Nephron (organoid): ENCODE measurements at regions not wholly inside any gene's neighbourhood (a gene's known extent, or its start where the extent isn't known, plus 50 kb on each side); places are given as distances from the start of the nearest gene placed in this dataset.
"Not testable (repeated sequence)": the region's sequence is repeated elsewhere in the genome, so short reads cannot be mapped to it uniquely, and the experiment has no call there.

Source experiments
- H3K27ac Mint-ChIP-seq, 3 experiments: 2 replicates each; pipeline ENCODE4 v1.8.0; 2020; ENCODE audit warnings: mixed read lengths in 3 of 3, mild to moderate bottlenecking in 2 of 3, moderate library complexity in 1 of 3
- H3K27me3 Mint-ChIP-seq: 2 replicates; pipeline ENCODE4 v1.8.0; 2021; ENCODE audit warnings: low read depth, mild to moderate bottlenecking, moderate library complexity, mixed read lengths
- H3K36me3 Mint-ChIP-seq: 2 replicates; pipeline ENCODE4 v1.8.0; 2020; ENCODE audit warnings: low read depth, mixed read lengths
- H3K4me1 Mint-ChIP-seq: 2 replicates; pipeline ENCODE4 v1.8.0; 2020; ENCODE audit warnings: mixed read lengths
- H3K4me3 Mint-ChIP-seq, 3 experiments: 2 replicates each; pipeline ENCODE4 v1.8.0; 2020; ENCODE audit warnings: mild to moderate bottlenecking in 3 of 3, mixed read lengths in 3 of 3, moderate library complexity in 2 of 3
- H3K9me3 Mint-ChIP-seq: 2 replicates; pipeline ENCODE4 v1.8.0; 2020; ENCODE audit warnings: mixed read lengths
- CTCF ChIP-seq, 3 experiments: fragments of 200-600 bp; sonication (generic); IDR thresholded peaks; one replicate each; pipeline ENCODE4 v1.5.0; 2021; ENCODE audit warnings: antibody characterized with exemption in 3 of 3; ENCODE audit not compliant: unreplicated experiment in 3 of 3

GRCh38 chr15:67928666-67929065 is 88.8 kb upstream of the RNU6-1 start:
- no peak for TF ChIP-seq CTCF (IDR thresholded peaks at IDR 0.05; ENCODE audit: unreplicated experiment in 3 of 3)

GRCh38 chr15:67930720-67931119 is 90.9 kb upstream of the RNU6-1 start:
- Mint-ChIP-seq H3K4me1 (peaks cover 64% of the 10 kb centered on the region), H3K27ac (peak overlapping the region in 2 of 3 experiments; percentile 6 to 28), H3K27me3 (peaks cover 4% of the 10 kb centered on the region), H3K9me3 (peaks cover 5% of the 10 kb centered on the region), H3K4me3 (no peak overlapping the region), H3K36me3 (no peaks in the 10 kb centered on the region)
- no peak for TF ChIP-seq CTCF (IDR thresholded peaks at IDR 0.05; ENCODE audit: unreplicated experiment in 3 of 3)

More at GRCh38 chr15:67928666-67929065, 88.8 kb upstream of the RNU6-1 start:
- Mint-ChIP-seq H3K27ac (peak overlapping the region in 2 of 3 experiments; percentile 91 to 97), H3K4me3 (no peak overlapping the region), H3K27me3 (peaks cover 4% of the 10 kb centered on the region), H3K36me3 (no peaks in the 10 kb centered on the region), H3K4me1 (peaks cover 66% of the 10 kb centered on the region), H3K9me3 (no peaks in the 10 kb centered on the region)

- Mint-ChIP-seq H3K36me3 (no peaks in the 10 kb centered on the region), H3K27me3 (peaks cover 4% of the 10 kb centered on the region), H3K9me3 (peaks cover 5% of the 10 kb centered on the region), H3K27ac (peak overlapping the region in 1 of 3 experiments; percentile 28), H3K4me3 (no peak overlapping the region), H3K4me1 (peaks cover 55% of the 10 kb centered on the region)
- no peak for TF ChIP-seq CTCF (IDR thresholded peaks at IDR 0.05; ENCODE audit: unreplicated experiment in 3 of 3)
These were observed 92.0 kb upstream of the RNU6-1 start for GRCh38 chr15:67931861-67932260.

- Mint-ChIP-seq H3K27ac (peak overlapping the region in 1 of 3 experiments; percentile 58), H3K4me1 (peaks cover 50% of the 10 kb centered on the region)
- not testable (repeated sequence) for H3K4me3 Mint-ChIP-seq, H3K36me3 Mint-ChIP-seq, H3K27me3 Mint-ChIP-seq, H3K9me3 Mint-ChIP-seq
These were observed 94.3 kb upstream of the RNU6-1 start for GRCh38 chr15:67934126-67934525.

- no peaks in the 10 kb centered on the region for H3K36me3 Mint-ChIP-seq
- TF ChIP-seq CTCF (IDR thresholded peaks at IDR 0.05; ENCODE audit: unreplicated experiment in 3 of 3) = no peak
- H3K4me3 Mint-ChIP-seq = no peak overlapping the region
- H3K27ac Mint-ChIP-seq = no peak overlapping the region
- H3K9me3 Mint-ChIP-seq = peaks cover 5% of the 10 kb centered on the region
- peaks cover 44% of the 10 kb centered on the region for H3K4me1 Mint-ChIP-seq
- peaks cover 4% of the 10 kb centered on the region for H3K27me3 Mint-ChIP-seq
These were observed 95.4 kb upstream of the RNU6-1 start for GRCh38 chr15:67935244-67935643.

- no peak for TF ChIP-seq CTCF (IDR thresholded peaks at IDR 0.05; ENCODE audit: unreplicated experiment in 3 of 3)
These were observed 96.4 kb upstream of the RNU6-1 start for GRCh38 chr15:67936258-67936657.

More at GRCh38 chr15:67936258-67936657, 96.4 kb upstream of the RNU6-1 start:
- no peak overlapping the region for H3K27ac Mint-ChIP-seq
- H3K4me3 Mint-ChIP-seq = no peak overlapping the region
- no peaks in the 10 kb centered on the region for H3K36me3 Mint-ChIP-seq
- peaks cover 37% of the 10 kb centered on the region for H3K4me1 Mint-ChIP-seq
- no peaks in the 10 kb centered on the region for H3K27me3 Mint-ChIP-seq
- H3K9me3 Mint-ChIP-seq = peaks cover 5% of the 10 kb centered on the region
